ENCODE measurements at regions not wholly inside any gene's neighbourhood (a gene's known extent, or its start where the extent isn't known, plus 50 kb on each side); places are given as distances from the start of the nearest gene placed in this dataset.
"Not testable (repeated sequence)": the region's sequence is repeated elsewhere in the genome, so short reads cannot be mapped to it uniquely, and the experiment has no call there.

- no peak for DNase-seq (ENCODE audit: low read depth in 2 of 2)
Observed at GRCh38 chr16:8187782-8188372, 402.4 kb downstream of the TMEM114 start.

- no peak for DNase-seq (ENCODE audit: low read depth in 2 of 2)
Observed at GRCh38 chr16:8184854-8185253, 405.5 kb downstream of the TMEM114 start.

GRCh38 chr16:8183176-8184099 is 406.9 kb downstream of the TMEM114 start:
- no peak for DNase-seq (ENCODE audit: low read depth in 2 of 2)

GRCh38 chr16:8182761-8183160 is 407.6 kb downstream of the TMEM114 start:
- no peak for DNase-seq (ENCODE audit: low read depth in 2 of 2)

GRCh38 chr16:8179615-8180014 is 410.7 kb downstream of the TMEM114 start:
- DNase-seq (ENCODE audit: low read depth in 2 of 2) = no peak

- DNase-seq (ENCODE audit: low read depth in 2 of 2) = no peak
Observed at GRCh38 chr16:8178271-8178670, 412.0 kb downstream of the TMEM114 start.

GRCh38 chr16:8175411-8175810 is 414.9 kb downstream of the TMEM114 start:
- no peak for DNase-seq (ENCODE audit: low read depth in 2 of 2)

- peak; percentile 15 to 17 for DNase-seq (ENCODE audit: low read depth in 2 of 2)
Observed at GRCh38 chr16:8173111-8173644, 417.1 kb downstream of the TMEM114 start.

- DNase-seq (ENCODE audit: low read depth in 2 of 2) = no peak
Observed at GRCh38 chr16:8172551-8172950, 417.8 kb downstream of the TMEM114 start.

GRCh38 chr16:8168016-8168415 is 422.3 kb downstream of the TMEM114 start:
- DNase-seq (ENCODE audit: low read depth in 2 of 2) = no peak

GRCh38 chr16:8167436-8167835 is 422.9 kb downstream of the TMEM114 start:
- DNase-seq (ENCODE audit: low read depth in 2 of 2) = no peak

GRCh38 chr16:8158051-8158450 is 432.3 kb downstream of the TMEM114 start:
- no peak for DNase-seq (ENCODE audit: low read depth in 2 of 2)

- DNase-seq (ENCODE audit: low read depth in 2 of 2) = no peak
Observed at GRCh38 chr16:8155275-8155674, 435.0 kb downstream of the TMEM114 start.

GRCh38 chr16:8146256-8147012 is 443.9 kb downstream of the TMEM114 start:
- DNase-seq (ENCODE audit: low read depth in 2 of 2) = no peak

GRCh38 chr16:8138666-8139065 is 451.6 kb downstream of the TMEM114 start:
- DNase-seq (ENCODE audit: low read depth in 2 of 2) = no peak

- DNase-seq (ENCODE audit: low read depth in 2 of 2) = no peak
Observed at GRCh38 chr16:8137606-8138005, 452.7 kb downstream of the TMEM114 start.

GRCh38 chr16:8130197-8130596 is 460.1 kb downstream of the TMEM114 start:
- no peak for DNase-seq (ENCODE audit: low read depth in 2 of 2)

- no peak for DNase-seq (ENCODE audit: low read depth in 2 of 2)
Observed at GRCh38 chr16:8127070-8127469, 463.2 kb downstream of the TMEM114 start.

- DNase-seq (ENCODE audit: low read depth in 2 of 2) = no peak
Observed at GRCh38 chr16:8126313-8126712, 464.0 kb downstream of the TMEM114 start.

GRCh38 chr16:8120001-8120400 is 470.3 kb downstream of the TMEM114 start:
- no peak for DNase-seq (ENCODE audit: low read depth in 2 of 2)

GRCh38 chr16:8115814-8116213 is 474.5 kb downstream of the TMEM114 start:
- no peak for DNase-seq (ENCODE audit: low read depth in 2 of 2)

- not testable (repeated sequence) for DNase-seq (ENCODE audit: low read depth in 2 of 2)
Observed at GRCh38 chr16:8114941-8115340, 475.4 kb downstream of the TMEM114 start.

Measured in stimulated activated CD4-positive, alpha-beta T cell treated with anti-CD3 and anti-CD28 coated beads, Interleukin-15, amount 100 ng/mL, for 48 hours (primary cell).